ENCODE measurements at regions not wholly inside any gene's neighbourhood (a gene's known extent, or its start where the extent isn't known, plus 50 kb on each side); places are given as distances from the start of the nearest gene placed in this dataset.

DNA sequence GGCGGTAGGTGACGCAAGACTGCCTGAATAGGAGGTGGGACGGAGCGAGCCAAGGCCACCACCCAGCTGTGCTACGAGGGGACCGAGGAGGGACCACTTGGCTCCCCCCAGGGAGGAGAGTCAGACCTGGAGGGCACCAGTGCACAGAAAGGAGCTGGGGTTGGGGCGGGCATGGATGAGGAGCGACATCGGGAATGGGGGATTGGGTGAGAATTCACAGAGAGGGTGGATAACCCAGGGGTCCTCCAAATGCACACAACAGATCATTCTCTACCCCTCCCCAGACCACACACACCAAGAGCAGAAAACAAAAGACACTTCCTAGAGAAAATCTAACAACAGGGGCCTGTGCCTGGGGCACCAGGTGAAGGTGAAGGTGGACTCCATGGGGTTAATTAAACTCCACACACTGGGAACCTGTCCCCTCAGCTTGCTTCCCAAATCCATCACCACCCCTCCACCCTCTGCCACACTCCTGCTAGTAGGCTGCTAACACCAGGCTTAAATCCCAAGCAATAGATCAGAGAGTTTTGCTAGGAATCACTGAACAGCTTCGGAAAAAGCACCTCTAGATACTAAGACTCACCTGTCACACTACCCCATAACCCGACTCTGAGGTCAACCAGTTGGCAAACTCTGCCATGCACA is 274.6 kb downstream of the EIPR1 start:
- ATAC-seq (no peak), DNase-seq (no peak)
- Mint-ChIP-seq H3K27me3 (peaks cover 0 to 34% (median 20%) of the 10 kb centered on the region in 5 donors), H3K9me3 (no peaks in the 10 kb centered on the region), H3K27ac (no peak overlapping the region), H3K4me1 (peaks cover 0 to 6% (median 1%) of the 10 kb centered on the region in 4 donors), H3K4me3 (no peak overlapping the region), H3K36me3 (peaks cover 0 to 5% (median 0%) of the 10 kb centered on the region in 3 donors)
- POLR2A ChIA-PET, result no interaction called here

DNA sequence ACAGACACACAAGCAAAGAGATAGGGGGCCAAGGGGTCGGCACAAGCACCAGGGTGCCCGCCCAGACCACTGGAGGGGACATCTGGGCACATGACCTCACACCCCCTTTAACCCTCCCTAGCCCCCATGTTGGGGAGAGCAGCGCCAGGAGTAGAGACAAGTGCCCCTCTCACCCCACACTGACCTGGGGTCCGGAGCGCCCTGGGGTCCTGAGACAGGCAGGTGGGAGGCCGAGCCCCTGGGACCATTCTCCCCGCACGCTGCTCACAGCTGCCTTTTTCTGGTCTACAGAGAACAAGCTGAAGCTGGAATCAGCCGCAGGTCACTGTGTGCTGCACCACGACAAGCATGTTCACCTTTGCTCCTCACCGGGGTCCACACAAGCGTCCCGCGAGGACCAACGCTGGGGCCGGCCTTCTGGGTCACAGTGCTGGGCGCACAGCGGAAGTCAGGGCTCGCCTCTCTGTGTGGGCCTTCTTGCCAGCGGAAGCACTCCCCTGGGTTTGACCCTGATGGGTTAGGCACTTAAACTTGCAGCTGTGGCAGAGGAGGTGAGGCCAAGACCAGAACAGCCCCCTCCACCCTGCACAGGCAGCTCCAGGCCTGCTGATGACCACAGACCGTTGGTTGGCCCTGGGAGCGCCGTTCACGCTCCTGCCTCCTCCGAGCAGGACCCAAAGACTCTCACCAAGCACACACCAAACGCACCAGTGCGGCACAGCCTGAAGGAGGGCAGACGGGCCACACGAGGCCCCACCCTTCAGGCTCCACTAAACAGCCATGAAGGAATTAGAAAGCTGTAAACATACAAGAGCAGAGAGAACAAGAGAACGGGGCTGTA is 275.3 kb downstream of the EIPR1 start:
- H3K27me3 Mint-ChIP-seq, result peaks cover 4 to 41% (median 26%) of the 10 kb centered on the region in 5 donors
- H3K36me3 Mint-ChIP-seq, result peaks cover 0 to 3% (median 0%) of the 10 kb centered on the region in 3 donors
- POLR2A ChIA-PET, result no interaction called here

GRCh38 chr2:3101016-3101942 is 276.3 kb downstream of the EIPR1 start:
- H3K27me3 Mint-ChIP-seq, result peaks cover 4 to 44% (median 24%) of the 10 kb centered on the region in 5 donors
- peak overlapping the region in 1 of 10 donors; percentile 4 for H3K27ac Mint-ChIP-seq
- no peak for DNase-seq
- H3K9me3 Mint-ChIP-seq, result no peaks in the 10 kb centered on the region
- H3K36me3 Mint-ChIP-seq, result peaks cover 0 to 3% (median 0%) of the 10 kb centered on the region in 3 donors
- POLR2A ChIA-PET, result no interaction called here
- peaks cover 0 to 6% (median 1%) of the 10 kb centered on the region in 4 donors for H3K4me1 Mint-ChIP-seq
- H3K4me3 Mint-ChIP-seq, result no peak overlapping the region
- ATAC-seq, result no peak

More for the DNA sequence above, 275.3 kb downstream of the EIPR1 start:
- no peak overlapping the region for H3K27ac Mint-ChIP-seq
- ATAC-seq, result no peak
- H3K9me3 Mint-ChIP-seq, result no peaks in the 10 kb centered on the region
- peaks cover 0 to 6% (median 1%) of the 10 kb centered on the region in 4 donors for H3K4me1 Mint-ChIP-seq
- no peak for DNase-seq
- no peak overlapping the region for H3K4me3 Mint-ChIP-seq

- H3K27me3 Mint-ChIP-seq, result peaks cover 4 to 52% (median 26%) of the 10 kb centered on the region in 5 donors
- peak overlapping the region in 1 of 10 donors; percentile 8 for H3K27ac Mint-ChIP-seq
- no peak for ATAC-seq
- H3K4me3 Mint-ChIP-seq, result no peak overlapping the region
- H3K4me1 Mint-ChIP-seq, result peaks cover 0 to 6% (median 1%) of the 10 kb centered on the region in 4 donors
- POLR2A ChIA-PET, result no interaction called here
- peaks cover 0 to 3% (median 0%) of the 10 kb centered on the region in 3 donors for H3K36me3 Mint-ChIP-seq
- H3K9me3 Mint-ChIP-seq, result no peaks in the 10 kb centered on the region
- no peak for DNase-seq
These were observed 277.2 kb downstream of the EIPR1 start for GRCh38 chr2:3100386-3100785.

DNA sequence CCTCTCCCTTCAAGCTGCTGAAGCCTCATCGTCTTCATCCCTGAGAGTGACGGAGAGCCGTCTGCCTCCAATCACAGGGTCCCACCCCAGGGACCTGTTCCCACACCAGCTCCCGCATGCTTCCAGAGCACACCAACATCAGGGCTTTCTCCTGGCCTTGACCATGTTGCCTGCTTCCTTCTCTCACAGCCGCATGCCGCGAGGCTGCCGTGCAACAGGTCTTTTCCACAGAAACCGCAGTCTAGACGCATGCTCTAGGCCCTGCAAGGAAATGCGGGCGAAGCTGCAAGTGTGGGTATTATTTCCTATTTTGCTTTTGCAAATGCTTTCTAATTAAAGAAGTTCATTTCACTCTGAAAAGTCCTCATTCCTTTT is 277.8 kb downstream of the EIPR1 start:
- ATAC-seq, result no peak
- no peaks in the 10 kb centered on the region for H3K9me3 Mint-ChIP-seq
- no peak for DNase-seq
- POLR2A ChIA-PET, result no interaction called here
- H3K36me3 Mint-ChIP-seq, result peaks cover 0 to 3% (median 0%) of the 10 kb centered on the region in 3 donors
- peaks cover 0 to 6% (median 1%) of the 10 kb centered on the region in 4 donors for H3K4me1 Mint-ChIP-seq
- H3K27ac Mint-ChIP-seq, result peak overlapping the region in 1 of 10 donors; percentile 86
- H3K27me3 Mint-ChIP-seq, result peaks cover 4 to 57% (median 26%) of the 10 kb centered on the region in 5 donors
- peak overlapping the region in 1 of 10 donors; percentile 34 for H3K4me3 Mint-ChIP-seq

GRCh38 chr2:3099145-3099859 is 278.3 kb downstream of the EIPR1 start:
- Mint-ChIP-seq H3K27ac (peak overlapping the region in 1 of 10 donors; percentile 86), H3K9me3 (no peaks in the 10 kb centered on the region), H3K36me3 (peaks cover 0 to 3% (median 0%) of the 10 kb centered on the region in 3 donors), H3K27me3 (peaks cover 6 to 63% (median 26%) of the 10 kb centered on the region in 5 donors), H3K4me3 (peak overlapping the region in 1 of 10 donors; percentile 34), H3K4me1 (peaks cover 0 to 6% (median 1%) of the 10 kb centered on the region in 4 donors)
- POLR2A ChIA-PET, result no interaction called here
- no peak for DNase-seq
- no peak for ATAC-seq

GRCh38 chr2:3098231-3098630 is 279.4 kb downstream of the EIPR1 start:
- peaks cover 0 to 3% (median 0%) of the 10 kb centered on the region in 3 donors for H3K36me3 Mint-ChIP-seq
- H3K4me1 Mint-ChIP-seq, result peaks cover 0 to 4% (median 1%) of the 10 kb centered on the region in 4 donors
- no peaks in the 10 kb centered on the region for H3K9me3 Mint-ChIP-seq
- DNase-seq (no peak), ATAC-seq (no peak)
- peaks cover 10 to 69% (median 30%) of the 10 kb centered on the region in 5 donors for H3K27me3 Mint-ChIP-seq
- H3K4me3 Mint-ChIP-seq, result no peak overlapping the region
- POLR2A ChIA-PET, result no interaction called here
- H3K27ac Mint-ChIP-seq, result no peak overlapping the region

DNA sequence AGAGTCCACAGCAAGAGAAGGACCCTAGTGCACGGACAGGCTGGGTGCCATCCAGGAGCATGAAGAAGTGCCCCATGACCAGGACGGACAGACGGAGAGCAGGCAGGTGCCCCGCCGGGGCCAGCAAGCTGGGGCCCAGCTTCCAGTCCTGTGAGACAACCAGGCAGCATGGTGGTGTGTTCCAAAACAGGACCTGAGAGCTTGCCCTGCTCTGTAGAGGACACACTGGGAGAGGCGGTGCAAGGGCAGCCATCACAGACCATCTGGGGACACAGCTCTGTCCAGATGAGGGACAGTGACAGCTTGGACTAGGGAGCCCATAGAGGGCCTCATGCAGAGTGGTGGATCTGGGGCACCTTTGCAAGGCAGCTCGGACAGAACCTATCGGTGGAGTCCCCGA is 279.8 kb downstream of the EIPR1 start:
- H3K36me3 Mint-ChIP-seq, result peaks cover 0 to 3% (median 0%) of the 10 kb centered on the region in 3 donors
- POLR2A ChIA-PET, result no interaction called here
- no peaks in the 10 kb centered on the region for H3K9me3 Mint-ChIP-seq

DNA sequence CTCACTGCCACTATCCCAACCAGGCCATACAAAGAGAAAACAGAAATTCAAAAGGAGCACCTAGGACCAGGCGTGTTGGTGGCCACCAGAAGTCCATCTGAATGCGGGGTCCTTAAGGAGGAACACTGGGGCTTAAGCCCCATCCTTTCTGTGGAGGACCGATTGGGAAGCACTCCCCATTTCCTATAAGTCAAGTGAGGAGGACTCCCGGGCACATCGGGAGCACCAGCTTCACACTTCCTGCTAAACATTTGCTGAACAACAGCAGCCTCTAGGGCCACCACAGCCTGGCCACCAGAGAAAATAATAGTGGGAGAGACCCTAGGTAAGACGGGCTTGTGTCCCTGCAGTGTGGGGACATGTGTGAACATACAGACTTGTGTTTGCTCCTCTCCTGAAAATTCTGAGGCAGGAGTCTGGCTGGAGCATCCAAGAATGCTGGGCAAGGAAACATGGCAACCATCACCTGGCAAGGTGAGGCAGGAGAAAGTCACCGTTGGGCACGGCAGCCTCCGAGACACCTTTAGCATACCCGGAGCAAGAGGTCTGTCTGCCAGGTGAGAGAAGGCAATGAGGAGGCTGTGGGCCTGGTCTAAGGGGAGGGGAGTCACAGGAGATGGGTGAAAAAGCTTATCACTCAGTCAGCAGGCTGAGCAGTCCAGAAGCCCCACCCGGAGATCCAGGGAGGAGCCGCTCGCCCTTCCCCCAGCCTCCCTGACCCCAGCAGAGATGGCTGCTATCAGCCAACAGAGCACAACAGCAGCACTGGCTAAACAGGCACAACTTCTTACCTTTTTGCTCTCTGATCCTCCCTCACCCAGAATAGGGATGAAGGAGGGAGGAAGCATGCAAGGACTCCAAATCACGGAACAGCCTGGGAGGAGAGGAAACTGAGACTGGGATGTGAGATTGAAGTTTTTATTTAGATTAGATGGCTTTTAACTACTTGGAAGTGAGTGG is 282.3 kb downstream of the EIPR1 start:
- peaks cover 10 to 44% (median 19%) of the 10 kb centered on the region in 5 donors for H3K27me3 Mint-ChIP-seq
- no peak overlapping the region for H3K27ac Mint-ChIP-seq
- no peak overlapping the region for H3K4me3 Mint-ChIP-seq
- H3K4me1 Mint-ChIP-seq, result peaks cover 5 to 13% (median 8%) of the 10 kb centered on the region in 4 donors
- DNase-seq (no peak), ATAC-seq (no peak)
- no peaks in the 10 kb centered on the region for H3K36me3 Mint-ChIP-seq
- peaks cover 0 to 5% (median 0%) of the 10 kb centered on the region in 9 donors for H3K9me3 Mint-ChIP-seq
- POLR2A ChIA-PET, result no interaction called here

More for the DNA sequence above, 279.8 kb downstream of the EIPR1 start:
- H3K4me3 Mint-ChIP-seq, result no peak overlapping the region
- DNase-seq, result no peak
- no peak overlapping the region for H3K27ac Mint-ChIP-seq
- H3K4me1 Mint-ChIP-seq, result peaks cover 0 to 3% (median 0%) of the 10 kb centered on the region in 4 donors
- peaks cover 10 to 65% (median 30%) of the 10 kb centered on the region in 5 donors for H3K27me3 Mint-ChIP-seq
- ATAC-seq, result no peak

GRCh38 chr2:3094318-3094717 is 283.3 kb downstream of the EIPR1 start:
- ATAC-seq (no peak), DNase-seq (no peak)
- H3K4me1 Mint-ChIP-seq, result peaks cover 4 to 13% (median 7%) of the 10 kb centered on the region in 4 donors
- H3K27ac Mint-ChIP-seq, result no peak overlapping the region
- no peak overlapping the region for H3K4me3 Mint-ChIP-seq
- H3K36me3 Mint-ChIP-seq, result no peaks in the 10 kb centered on the region
- peaks cover 0 to 14% (median 8%) of the 10 kb centered on the region in 9 donors for H3K9me3 Mint-ChIP-seq
- H3K27me3 Mint-ChIP-seq, result peaks cover 10 to 44% (median 17%) of the 10 kb centered on the region in 5 donors
- POLR2A ChIA-PET, result no interaction called here

DNA sequence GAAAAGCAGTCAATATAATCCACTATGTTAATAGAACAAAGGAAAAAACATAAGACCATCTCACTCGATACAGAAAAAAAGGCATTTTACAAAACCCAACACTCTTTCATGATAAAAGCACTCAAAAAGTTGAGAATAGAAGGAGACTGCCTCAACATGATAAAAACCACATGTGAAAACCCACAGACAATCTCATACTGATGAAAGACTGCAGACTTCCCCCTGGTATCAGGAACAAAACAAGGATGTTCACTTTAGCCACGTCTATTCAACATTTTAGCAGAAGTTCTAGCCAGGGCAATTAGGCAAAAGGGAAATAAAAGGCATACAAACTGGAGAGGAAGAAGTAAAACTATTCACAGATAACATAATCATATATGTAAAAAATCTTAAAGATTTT is 285.9 kb downstream of the EIPR1 start:
- peaks cover 4 to 25% (median 8%) of the 10 kb centered on the region in 5 donors for H3K27me3 Mint-ChIP-seq
- POLR2A ChIA-PET, result no interaction called here

More for the DNA sequence above, 285.9 kb downstream of the EIPR1 start:
- Mint-ChIP-seq H3K27ac (no peak overlapping the region), H3K36me3 (peaks cover 0 to 3% (median 0%) of the 10 kb centered on the region in 3 donors), H3K4me3 (no peak overlapping the region), H3K4me1 (peaks cover 4 to 13% (median 7%) of the 10 kb centered on the region in 4 donors), H3K9me3 (peaks cover 0 to 23% (median 15%) of the 10 kb centered on the region in 9 donors)
- ATAC-seq (no peak), DNase-seq (peak in 2 of 10 donors; percentile 12 to 19)

Measured in naive thymus-derived CD8-positive, alpha-beta T cell (primary cell).